MM.1S (cell line): ENCODE measurements at regions not wholly inside any gene's neighbourhood (a gene's known extent, or its start where the extent isn't known, plus 50 kb on each side); places are given as distances from the start of the nearest gene placed in this dataset.

ENCODE experiments used
- EZH2 ChIP-seq: fragments of 300-600 bp; sonication (generic); optimal IDR thresholded peaks from 2 replicates; pipeline ENCODE3; 2017; ENCODE audit warnings: low read depth, mild to moderate bottlenecking, antibody characterized with exemption, low read length, mixed read lengths
- EZH2phosphoT487 ChIP-seq: fragments of 300-600 bp; sonication (generic); IDR thresholded peaks from 2 replicates; pipeline ENCODE4 v1.6.1; 2018; ENCODE audit warnings: antibody characterized with exemption, low read length
- TF ChIP-seq, protein P1 (sequence below): fragments of 300-600 bp; sonication (generic); IDR thresholded peaks from 2 replicates; pipeline ENCODE4 v1.5.1; 2016; ENCODE audit warnings: antibody characterized with exemption, low read length, mixed read lengths

DNA sequence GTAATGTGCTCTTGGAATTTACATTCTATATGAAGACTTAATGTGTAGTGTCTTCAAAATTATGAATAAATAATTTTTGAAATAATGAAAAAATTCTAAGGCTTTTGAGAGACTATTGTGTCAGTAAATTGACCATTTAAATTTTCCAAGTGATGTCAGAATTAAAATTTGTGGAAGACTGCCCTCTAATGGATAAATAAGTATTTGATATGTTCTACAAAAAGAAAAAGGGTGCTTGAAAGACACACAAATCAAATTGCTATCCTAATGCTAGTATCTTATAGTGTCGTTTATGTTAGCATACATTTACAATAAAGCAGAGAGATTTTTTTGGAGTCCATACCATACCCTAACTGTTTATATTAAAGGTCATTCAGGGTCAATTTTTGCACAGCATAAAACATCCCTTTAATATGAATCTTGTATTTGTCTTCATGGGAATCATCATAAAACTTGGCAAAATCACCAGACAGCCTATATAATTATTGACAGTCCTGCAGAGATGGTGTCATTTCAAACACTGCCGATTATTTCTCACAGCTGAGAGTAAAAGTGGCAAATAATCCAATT lies 120.8 kb upstream of the SLC27A6 start:
- TF ChIP-seq, protein P1, sequence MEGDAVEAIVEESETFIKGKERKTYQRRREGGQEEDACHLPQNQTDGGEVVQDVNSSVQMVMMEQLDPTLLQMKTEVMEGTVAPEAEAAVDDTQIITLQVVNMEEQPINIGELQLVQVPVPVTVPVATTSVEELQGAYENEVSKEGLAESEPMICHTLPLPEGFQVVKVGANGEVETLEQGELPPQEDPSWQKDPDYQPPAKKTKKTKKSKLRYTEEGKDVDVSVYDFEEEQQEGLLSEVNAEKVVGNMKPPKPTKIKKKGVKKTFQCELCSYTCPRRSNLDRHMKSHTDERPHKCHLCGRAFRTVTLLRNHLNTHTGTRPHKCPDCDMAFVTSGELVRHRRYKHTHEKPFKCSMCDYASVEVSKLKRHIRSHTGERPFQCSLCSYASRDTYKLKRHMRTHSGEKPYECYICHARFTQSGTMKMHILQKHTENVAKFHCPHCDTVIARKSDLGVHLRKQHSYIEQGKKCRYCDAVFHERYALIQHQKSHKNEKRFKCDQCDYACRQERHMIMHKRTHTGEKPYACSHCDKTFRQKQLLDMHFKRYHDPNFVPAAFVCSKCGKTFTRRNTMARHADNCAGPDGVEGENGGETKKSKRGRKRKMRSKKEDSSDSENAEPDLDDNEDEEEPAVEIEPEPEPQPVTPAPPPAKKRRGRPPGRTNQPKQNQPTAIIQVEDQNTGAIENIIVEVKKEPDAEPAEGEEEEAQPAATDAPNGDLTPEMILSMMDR, result peak; percentile 40
- TF ChIP-seq EZH2 (no peak), EZH2phosphoT487 (no peak)
